ENCODE measurements at regions not wholly inside any gene's neighbourhood (a gene's known extent, or its start where the extent isn't known, plus 50 kb on each side); places are given as distances from the start of the nearest gene placed in this dataset.

DNA sequence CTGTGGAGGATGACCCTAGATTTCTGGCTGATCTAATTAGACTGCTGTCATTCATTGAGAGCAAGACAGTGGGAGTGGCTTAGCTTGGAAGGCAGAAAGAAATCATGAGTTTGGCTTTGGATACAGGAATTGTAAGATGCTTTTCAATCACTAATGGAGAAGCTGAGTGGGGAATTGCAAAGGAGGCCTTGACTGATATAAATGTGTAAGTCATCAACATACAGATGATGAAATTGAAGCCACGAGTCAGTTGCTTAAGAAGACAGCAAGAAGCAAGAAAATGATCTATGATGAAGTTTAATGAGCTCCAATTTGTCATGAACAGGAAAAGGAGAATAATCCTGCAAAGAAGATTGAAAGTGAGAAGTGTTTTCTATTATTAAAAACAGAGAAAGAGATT, 136.7 kb upstream of the C1QTNF7 start:
- no peaks in the 10 kb centered on the region for H3K9me3 Mint-ChIP-seq
- peaks cover 0 to 5% (median 0%) of the 10 kb centered on the region in 3 donors for H3K4me1 Mint-ChIP-seq
- ATAC-seq (ENCODE audit: low read depth in 2 of 2) (no peak), DNase-seq (no peak)
- H3K4me3 Mint-ChIP-seq: no peak overlapping the region
- no peaks in the 10 kb centered on the region for H3K36me3 Mint-ChIP-seq
- no peaks in the 10 kb centered on the region for H3K27me3 Mint-ChIP-seq
- no peak overlapping the region for H3K27ac Mint-ChIP-seq

GRCh38 chr4:15293711-15294110, 134.1 kb upstream of the C1QTNF7 start:
- Mint-ChIP-seq H3K9me3 (no peaks in the 10 kb centered on the region), H3K4me1 (peaks cover 0 to 2% (median 0%) of the 10 kb centered on the region in 3 donors), H3K36me3 (no peaks in the 10 kb centered on the region), H3K4me3 (no peak overlapping the region), H3K27me3 (no peaks in the 10 kb centered on the region), H3K27ac (no peak overlapping the region)
- ATAC-seq (ENCODE audit: low read depth in 2 of 2): no peak
- DNase-seq: no peak

GRCh38 chr4:15294202-15294601, 133.6 kb upstream of the C1QTNF7 start:
- no peak for ATAC-seq (ENCODE audit: low read depth in 2 of 2)
- DNase-seq: no peak
- Mint-ChIP-seq H3K27ac (no peak overlapping the region), H3K4me1 (peaks cover 0 to 2% (median 0%) of the 10 kb centered on the region in 3 donors), H3K4me3 (no peak overlapping the region), H3K27me3 (no peaks in the 10 kb centered on the region), H3K36me3 (no peaks in the 10 kb centered on the region), H3K9me3 (no peaks in the 10 kb centered on the region)

- DNase-seq: no peak
- Mint-ChIP-seq H3K36me3 (no peaks in the 10 kb centered on the region), H3K9me3 (no peaks in the 10 kb centered on the region), H3K4me1 (peaks cover 0 to 2% (median 0%) of the 10 kb centered on the region in 3 donors), H3K27ac (no peak overlapping the region), H3K27me3 (no peaks in the 10 kb centered on the region), H3K4me3 (no peak overlapping the region)
- ATAC-seq (ENCODE audit: low read depth in 2 of 2): no peak
Observed at GRCh38 chr4:15294832-15295231, 133.0 kb upstream of the C1QTNF7 start.

- H3K27me3 Mint-ChIP-seq: no peaks in the 10 kb centered on the region
- no peak overlapping the region for H3K27ac Mint-ChIP-seq
- ATAC-seq (ENCODE audit: low read depth in 2 of 2): no peak
- peaks cover 0 to 2% (median 0%) of the 10 kb centered on the region in 3 donors for H3K4me1 Mint-ChIP-seq
- H3K36me3 Mint-ChIP-seq: no peaks in the 10 kb centered on the region
- no peak overlapping the region for H3K4me3 Mint-ChIP-seq
- DNase-seq: no peak
- H3K9me3 Mint-ChIP-seq: no peaks in the 10 kb centered on the region
Observed at GRCh38 chr4:15295421-15296162, 132.2 kb upstream of the C1QTNF7 start.

DNA sequence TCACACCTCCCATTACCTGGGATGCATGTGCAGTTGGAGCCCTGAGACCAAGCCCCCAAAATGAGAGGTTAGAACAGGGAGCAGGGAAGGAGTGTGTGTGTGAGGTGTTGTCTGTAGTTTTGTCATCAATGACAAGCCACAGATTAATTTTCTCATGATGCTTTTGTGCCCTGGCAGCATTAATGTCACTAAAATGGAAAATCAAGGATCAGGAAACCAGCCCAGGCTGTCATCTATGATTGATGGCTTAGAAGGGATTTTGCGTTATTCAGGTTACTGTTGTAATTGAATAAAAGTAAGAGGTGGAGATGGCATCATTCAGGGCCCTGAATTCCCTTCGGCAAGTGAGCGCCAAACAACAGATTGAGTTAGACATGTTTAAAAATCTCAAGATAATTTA, 130.5 kb upstream of the C1QTNF7 start:
- Mint-ChIP-seq H3K36me3 (no peaks in the 10 kb centered on the region), H3K27me3 (no peaks in the 10 kb centered on the region), H3K27ac (no peak overlapping the region), H3K9me3 (no peaks in the 10 kb centered on the region), H3K4me3 (no peak overlapping the region), H3K4me1 (peaks cover 0 to 2% (median 0%) of the 10 kb centered on the region in 3 donors)
- no peak for DNase-seq
- ATAC-seq (ENCODE audit: low read depth in 2 of 2): no peak

DNA sequence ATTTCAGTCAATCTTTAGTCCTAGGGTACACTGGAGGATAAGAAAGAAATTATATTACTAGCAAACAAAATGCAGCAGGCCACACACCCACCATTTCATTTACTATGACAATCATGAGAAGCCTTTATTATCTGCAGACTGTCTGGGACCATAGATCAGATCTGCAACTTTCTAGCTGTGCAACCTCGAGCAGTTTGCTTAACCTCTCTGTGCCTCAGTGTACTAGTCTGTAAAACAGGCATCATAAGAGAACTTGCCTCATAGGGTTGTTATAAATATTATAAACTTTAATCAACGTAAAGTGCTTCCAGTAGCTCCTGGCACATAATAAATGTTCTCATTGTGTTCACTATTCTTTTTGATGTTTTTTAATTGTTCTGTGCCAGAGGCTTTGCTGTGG, 128.2 kb upstream of the C1QTNF7 start:
- H3K27ac Mint-ChIP-seq: peak overlapping the region in 1 of 6 donors; percentile 41
- peaks cover 0 to 9% (median 0%) of the 10 kb centered on the region in 3 donors for H3K27me3 Mint-ChIP-seq
- no peaks in the 10 kb centered on the region for H3K36me3 Mint-ChIP-seq
- DNase-seq (no peak), ATAC-seq (ENCODE audit: low read depth in 2 of 2) (no peak)
- no peaks in the 10 kb centered on the region for H3K9me3 Mint-ChIP-seq
- peaks cover 0 to 2% (median 0%) of the 10 kb centered on the region in 3 donors for H3K4me1 Mint-ChIP-seq
- no peak overlapping the region for H3K4me3 Mint-ChIP-seq

DNA sequence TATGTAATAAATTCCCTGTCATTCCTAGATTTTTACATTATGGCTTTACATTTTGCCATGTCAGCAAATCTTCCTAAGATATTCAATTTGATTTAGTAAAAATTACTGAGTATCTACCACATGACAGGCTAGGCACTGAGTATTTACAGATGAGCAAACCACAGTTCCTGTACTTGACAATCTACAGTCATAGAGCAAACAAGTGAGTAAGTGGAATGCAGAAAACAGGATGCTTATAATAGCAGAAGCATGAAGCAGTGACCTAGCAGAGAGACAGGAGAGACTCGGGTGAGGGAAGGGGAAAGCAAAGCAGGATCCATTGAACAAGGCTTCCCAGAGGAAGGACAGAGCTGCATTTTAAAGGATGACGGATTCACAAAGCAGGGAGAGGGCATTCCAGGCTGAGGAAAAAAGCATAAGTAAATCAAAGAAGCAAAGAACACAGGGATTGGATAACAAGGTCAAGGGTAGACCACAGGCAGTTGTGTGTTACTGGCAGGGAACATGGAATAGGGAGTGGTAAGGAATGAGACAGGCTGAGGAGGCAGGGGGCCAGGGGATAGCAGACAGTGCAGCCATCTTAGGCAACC, 124.7 kb upstream of the C1QTNF7 start:
- no peak for DNase-seq
- peak overlapping the region in 1 of 6 donors; percentile 90 for H3K27ac Mint-ChIP-seq
- H3K4me3 Mint-ChIP-seq: no peak overlapping the region
- H3K9me3 Mint-ChIP-seq: peaks cover 0 to 3% (median 0%) of the 10 kb centered on the region in 7 donors
- H3K36me3 Mint-ChIP-seq: no peaks in the 10 kb centered on the region
- ATAC-seq (ENCODE audit: low read depth in 2 of 2): no peak
- H3K27me3 Mint-ChIP-seq: peaks cover 0 to 9% (median 0%) of the 10 kb centered on the region in 3 donors
- H3K4me1 Mint-ChIP-seq: peaks cover 0 to 1% (median 0%) of the 10 kb centered on the region in 3 donors

GRCh38 chr4:15314974-15315373, 112.9 kb upstream of the C1QTNF7 start:
- Mint-ChIP-seq H3K27me3 (peaks cover 0 to 5% (median 0%) of the 10 kb centered on the region in 3 donors), H3K27ac (no peak overlapping the region), H3K9me3 (peaks cover 0 to 20% (median 11%) of the 10 kb centered on the region in 7 donors), H3K4me1 (no peaks in the 10 kb centered on the region), H3K36me3 (peaks cover 2 to 11% of the 10 kb centered on the region in 2 donors), H3K4me3 (no peak overlapping the region)
- ATAC-seq (ENCODE audit: low read depth in 2 of 2): no peak
- DNase-seq: no peak

DNA sequence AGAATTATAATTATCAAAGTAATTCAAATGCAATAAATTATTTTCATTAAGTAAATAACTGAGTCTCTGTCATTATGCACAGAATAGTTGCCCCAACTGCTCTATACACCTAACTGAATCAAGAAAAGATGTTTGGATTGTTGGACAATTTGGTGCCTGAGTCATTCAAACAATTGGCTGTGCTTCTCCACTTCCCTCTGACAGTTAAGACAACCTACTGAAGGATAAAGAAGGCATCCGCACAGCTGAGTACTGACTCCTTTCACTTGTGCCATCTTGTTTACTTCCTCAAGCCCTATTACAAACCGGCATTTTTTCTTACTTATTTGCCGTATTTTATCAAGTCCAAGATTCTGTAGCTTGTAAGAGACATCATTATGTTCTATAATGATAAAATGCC, 110.6 kb upstream of the C1QTNF7 start:
- Mint-ChIP-seq H3K9me3 (peaks cover 0 to 1% (median 0%) of the 10 kb centered on the region in 7 donors), H3K4me1 (no peaks in the 10 kb centered on the region), H3K27me3 (peaks cover 0 to 17% (median 2%) of the 10 kb centered on the region in 3 donors), H3K4me3 (no peak overlapping the region), H3K27ac (no peak overlapping the region), H3K36me3 (no peaks in the 10 kb centered on the region)
- no peak for ATAC-seq (ENCODE audit: low read depth in 2 of 2)
- DNase-seq: no peak

GRCh38 chr4:15318621-15319348, 109.0 kb upstream of the C1QTNF7 start:
- Mint-ChIP-seq H3K4me3 (no peak overlapping the region), H3K27ac (peak overlapping the region in 1 of 6 donors; percentile 21), H3K4me1 (peaks cover 0 to 3% (median 0%) of the 10 kb centered on the region in 3 donors), H3K36me3 (no peaks in the 10 kb centered on the region), H3K27me3 (peaks cover 0 to 21% (median 5%) of the 10 kb centered on the region in 3 donors), H3K9me3 (no peaks in the 10 kb centered on the region)
- DNase-seq (no peak), ATAC-seq (ENCODE audit: low read depth in 2 of 2) (no peak)

- H3K36me3 Mint-ChIP-seq: no peaks in the 10 kb centered on the region
- H3K4me3 Mint-ChIP-seq: no peak overlapping the region
- peaks cover 0 to 12% (median 11%) of the 10 kb centered on the region in 3 donors for H3K4me1 Mint-ChIP-seq
- peaks cover 0 to 21% (median 5%) of the 10 kb centered on the region in 3 donors for H3K27me3 Mint-ChIP-seq
- no peak overlapping the region for H3K27ac Mint-ChIP-seq
- DNase-seq (no peak), ATAC-seq (ENCODE audit: low read depth in 2 of 2) (no peak)
- H3K9me3 Mint-ChIP-seq: no peaks in the 10 kb centered on the region
Observed at GRCh38 chr4:15320121-15320678, 107.6 kb upstream of the C1QTNF7 start.

GRCh38 chr4:15322006-15322405, 105.8 kb upstream of the C1QTNF7 start:
- Mint-ChIP-seq H3K36me3 (no peaks in the 10 kb centered on the region), H3K27me3 (peaks cover 0 to 15% (median 5%) of the 10 kb centered on the region in 3 donors), H3K9me3 (no peaks in the 10 kb centered on the region), H3K4me3 (peak overlapping the region in 1 of 8 donors; percentile 43), H3K27ac (no peak overlapping the region), H3K4me1 (peaks cover 0 to 12% (median 11%) of the 10 kb centered on the region in 3 donors)
- ATAC-seq (ENCODE audit: low read depth in 2 of 2) (no peak), DNase-seq (no peak)
